LNCAP (cell line): ENCODE measurements at regions not wholly inside any gene's neighbourhood (a gene's known extent, or its start where the extent isn't known, plus 50 kb on each side); places are given as distances from the start of the nearest gene placed in this dataset.

ENCODE experiments used
- TF ChIP-seq, protein P1 (sequence below): fragments of 450-650 bp; IDR thresholded peaks from 2 replicates; pipeline ENCODE4 v1.5.1; 2017; ENCODE audit warnings: mild to moderate bottlenecking

DNA sequence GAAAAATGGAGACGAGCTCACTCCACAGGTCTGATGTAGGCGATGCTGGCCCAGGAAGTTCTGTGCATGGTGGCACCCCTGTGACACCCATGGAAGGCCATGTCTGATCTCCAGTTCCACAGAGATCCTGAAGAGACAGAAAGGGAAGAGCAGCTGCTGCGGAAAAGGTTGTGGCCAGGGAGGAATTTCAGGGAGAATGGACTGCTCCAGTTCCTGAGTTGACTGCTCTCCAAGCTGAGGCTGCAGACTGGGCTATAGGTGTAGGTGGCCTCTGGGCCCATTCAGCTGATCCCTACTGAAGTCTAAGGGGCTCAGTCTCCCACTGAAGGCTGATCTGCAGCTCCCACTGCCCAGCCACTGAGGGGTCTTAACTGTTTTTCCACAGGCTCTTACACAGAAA, 89.2 kb downstream of the ETS2 start:
- TF ChIP-seq, protein P1, sequence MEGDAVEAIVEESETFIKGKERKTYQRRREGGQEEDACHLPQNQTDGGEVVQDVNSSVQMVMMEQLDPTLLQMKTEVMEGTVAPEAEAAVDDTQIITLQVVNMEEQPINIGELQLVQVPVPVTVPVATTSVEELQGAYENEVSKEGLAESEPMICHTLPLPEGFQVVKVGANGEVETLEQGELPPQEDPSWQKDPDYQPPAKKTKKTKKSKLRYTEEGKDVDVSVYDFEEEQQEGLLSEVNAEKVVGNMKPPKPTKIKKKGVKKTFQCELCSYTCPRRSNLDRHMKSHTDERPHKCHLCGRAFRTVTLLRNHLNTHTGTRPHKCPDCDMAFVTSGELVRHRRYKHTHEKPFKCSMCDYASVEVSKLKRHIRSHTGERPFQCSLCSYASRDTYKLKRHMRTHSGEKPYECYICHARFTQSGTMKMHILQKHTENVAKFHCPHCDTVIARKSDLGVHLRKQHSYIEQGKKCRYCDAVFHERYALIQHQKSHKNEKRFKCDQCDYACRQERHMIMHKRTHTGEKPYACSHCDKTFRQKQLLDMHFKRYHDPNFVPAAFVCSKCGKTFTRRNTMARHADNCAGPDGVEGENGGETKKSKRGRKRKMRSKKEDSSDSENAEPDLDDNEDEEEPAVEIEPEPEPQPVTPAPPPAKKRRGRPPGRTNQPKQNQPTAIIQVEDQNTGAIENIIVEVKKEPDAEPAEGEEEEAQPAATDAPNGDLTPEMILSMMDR, result no peak

DNA sequence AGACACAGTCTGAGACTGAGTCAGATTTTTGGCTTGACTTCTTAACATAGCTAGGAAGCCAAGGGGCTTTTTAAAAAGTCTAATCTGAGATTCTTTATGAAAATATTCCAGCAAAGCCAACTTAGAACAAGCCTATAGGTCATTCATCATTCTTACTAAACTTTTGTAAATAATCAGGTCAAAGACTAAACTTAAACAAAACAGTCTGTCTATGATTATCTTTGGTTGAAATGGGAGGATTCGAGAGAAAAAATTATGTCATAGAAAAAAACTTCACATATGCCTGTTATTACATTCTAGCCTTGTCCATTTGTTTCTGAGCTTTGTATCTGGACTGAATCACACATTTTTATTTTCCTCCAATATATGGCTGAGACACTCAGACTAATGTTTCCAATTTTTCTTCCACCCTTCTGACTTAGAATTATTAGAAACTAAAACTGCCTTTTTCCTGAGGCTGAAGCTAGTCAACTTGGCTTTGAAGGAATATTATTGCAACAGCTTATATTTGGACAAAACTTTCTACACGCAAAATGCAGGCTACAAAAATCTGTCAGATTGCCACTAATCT, 83.3 kb downstream of the ETS2 start:
- TF ChIP-seq, protein P1, result no peak

DNA sequence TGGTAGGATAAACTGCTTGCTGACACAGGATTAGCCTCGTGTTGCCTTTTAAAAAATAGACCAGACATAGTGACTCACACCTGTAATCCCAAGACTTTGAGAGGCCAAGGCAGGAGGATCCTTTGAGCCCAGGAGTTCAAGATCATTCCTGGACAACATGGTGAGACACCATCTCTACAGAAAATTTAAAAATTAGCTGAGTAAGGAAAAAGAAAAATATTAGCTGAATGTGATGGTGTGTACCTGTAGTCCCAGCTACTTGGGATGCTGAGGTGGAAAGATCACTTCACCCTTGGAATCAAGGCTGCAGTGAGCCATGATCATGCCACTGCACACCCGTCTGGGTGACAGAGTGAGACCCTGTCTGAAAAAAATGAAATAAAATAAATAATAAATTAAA, 82.0 kb downstream of the ETS2 start:
- TF ChIP-seq, protein P1, result no peak

DNA sequence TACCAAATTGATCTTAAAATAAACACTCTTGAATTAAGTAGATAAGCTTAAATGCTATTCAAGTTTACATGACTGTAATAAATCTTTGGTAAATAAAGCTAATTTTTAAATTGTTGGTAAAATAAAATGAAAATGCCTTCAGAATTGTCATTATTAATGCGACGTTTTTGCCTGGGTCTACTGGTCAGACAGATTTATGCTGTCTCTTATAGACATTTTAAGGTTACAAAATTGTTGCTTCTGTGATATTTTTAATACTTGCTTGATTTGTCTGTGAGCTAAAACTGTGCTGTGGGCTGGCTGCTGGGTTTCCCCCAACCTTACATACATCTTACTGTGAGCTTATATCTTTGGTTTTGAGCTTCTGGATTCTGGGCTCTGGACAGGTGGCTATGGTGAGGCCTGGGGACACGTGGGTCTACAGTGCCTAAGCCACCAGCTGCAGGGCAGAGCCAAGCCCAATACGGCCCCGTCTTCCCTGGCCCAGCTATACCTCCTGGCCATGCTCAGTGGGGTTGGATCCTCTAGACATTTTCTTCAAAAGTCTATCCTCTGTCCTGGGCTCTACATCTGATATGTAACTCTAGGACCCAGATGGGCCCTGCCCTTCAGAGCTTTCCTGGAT, 81.4 kb downstream of the ETS2 start:
- TF ChIP-seq, protein P1, result no peak

DNA sequence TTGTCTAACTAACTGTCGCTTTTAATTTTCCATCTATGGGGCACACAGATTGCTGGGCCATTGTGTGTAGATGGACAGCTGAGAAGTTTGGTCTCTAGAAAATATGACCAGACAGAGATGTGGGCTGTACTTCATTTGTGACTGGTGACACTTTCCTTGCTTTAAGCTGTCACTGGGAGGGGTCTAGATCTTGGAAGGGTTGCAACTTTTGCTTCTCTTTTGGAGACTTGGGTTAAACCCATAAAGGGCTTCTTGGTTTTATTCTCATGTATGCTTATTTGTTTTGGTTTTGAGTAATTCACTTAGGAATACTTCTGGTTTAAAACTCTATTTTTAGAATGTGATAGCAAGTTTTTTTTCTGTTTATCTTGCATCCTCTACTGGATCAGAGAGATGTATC, 80.2 kb downstream of the ETS2 start:
- TF ChIP-seq, protein P1, result no peak

DNA sequence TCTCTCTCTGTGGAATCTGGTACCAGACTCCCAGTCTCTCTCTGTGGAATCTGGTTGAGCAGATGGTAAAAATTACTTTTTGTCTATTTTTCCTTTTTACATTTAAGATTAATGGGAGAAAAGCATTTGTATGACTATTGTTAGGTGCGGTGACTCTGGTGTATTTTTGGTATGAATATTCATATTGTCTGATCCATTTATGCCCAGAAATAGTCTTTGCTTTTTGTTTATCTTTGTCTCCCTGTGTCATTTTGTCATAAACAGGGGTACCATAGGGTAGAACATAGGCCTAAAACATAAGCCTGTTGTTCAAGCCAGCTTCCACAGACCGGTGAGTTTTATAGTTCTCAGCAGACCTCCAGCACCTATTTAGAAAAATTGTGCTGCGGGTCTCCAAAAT, 78.7 kb downstream of the ETS2 start:
- TF ChIP-seq, protein P1, result no peak

DNA sequence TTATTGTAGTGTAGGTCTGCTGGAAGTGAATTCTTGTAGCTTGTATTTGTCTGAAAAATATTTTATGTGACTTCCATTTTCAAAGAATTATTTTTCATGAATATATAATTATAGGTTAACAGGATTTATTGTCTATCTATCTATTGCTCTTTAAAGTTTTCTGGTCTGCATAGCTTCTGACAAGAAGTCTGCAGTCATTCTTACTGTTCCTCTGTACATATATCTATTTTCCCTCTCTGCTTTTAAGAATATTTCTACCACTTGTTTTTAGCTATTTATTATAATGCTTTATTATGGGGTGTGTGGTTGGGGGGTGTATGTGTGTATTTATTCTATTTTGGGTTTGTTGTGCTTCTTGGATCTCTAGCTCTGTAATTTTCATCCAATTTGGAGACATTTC, 77.4 kb downstream of the ETS2 start:
- TF ChIP-seq, protein P1, result no peak

DNA sequence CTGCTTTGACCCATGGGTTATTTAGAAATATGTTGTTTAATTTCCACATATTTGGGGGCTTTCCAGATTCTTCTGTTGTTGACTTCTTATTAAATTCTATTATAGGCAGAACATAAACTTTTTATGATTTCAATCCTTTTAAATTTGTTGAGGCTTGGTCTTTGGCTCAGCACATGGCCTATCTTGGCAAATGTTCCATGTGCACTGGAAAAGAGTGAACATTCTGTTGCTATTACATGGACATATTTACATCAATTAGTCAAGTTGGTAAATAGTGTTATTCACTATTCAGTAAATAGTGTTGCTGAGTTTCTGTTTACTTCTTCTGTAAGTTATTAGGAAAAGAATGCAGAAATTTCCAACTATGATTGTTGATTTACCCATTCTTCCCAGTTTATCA, 75.4 kb downstream of the ETS2 start:
- TF ChIP-seq, protein P1, result no peak
